Hepatocyte (in vitro differentiated cells): ENCODE measurements at regions not wholly inside any gene's neighbourhood (a gene's known extent, or its start where the extent isn't known, plus 50 kb on each side); places are given as distances from the start of the nearest gene placed in this dataset.

ENCODE experiments used
- DNase-seq: peaks from one replicate; pipeline ENCODE4 v3.0.0-alpha.2; 2016; ENCODE audit warnings: low spot score
- H2AFZ ChIP-seq: fragments of 200-600 bp; sonication (generic); 2 replicates; pipeline ENCODE4 v1.6.0; 2016; ENCODE audit warnings: antibody characterized with exemption, mild to moderate bottlenecking
- H3K27ac ChIP-seq: fragments of 200-600 bp; sonication (generic); 2 replicates; pipeline ENCODE4 v1.5.1; 2016; ENCODE audit warnings: mild to moderate bottlenecking
- H3K27me3 ChIP-seq: fragments of 200-600 bp; sonication (generic); 2 replicates; pipeline ENCODE4 v1.6.1; 2016
- H3K36me3 ChIP-seq: fragments of 200-600 bp; sonication (generic); replicated peaks from 2 replicates; pipeline ENCODE4 v1.5.1; 2016; ENCODE audit warnings: low read depth; ENCODE audit not compliant: insufficient read depth
- H3K4me1 ChIP-seq: fragments of 200-600 bp; sonication (generic); 2 replicates; pipeline ENCODE4 v1.5.1; 2016; ENCODE audit warnings: mild to moderate bottlenecking, moderate library complexity; ENCODE audit not compliant: insufficient read depth
- H3K4me2 ChIP-seq: fragments of 200-600 bp; sonication (generic); 2 replicates; pipeline ENCODE4 v1.6.0; 2016
- H3K4me3 ChIP-seq: fragments of 200-600 bp; sonication (generic); 2 replicates; pipeline ENCODE4 v1.5.1; 2016; ENCODE audit warnings: mild to moderate bottlenecking
- H3K79me2 ChIP-seq: fragments of 200-600 bp; sonication (generic); 2 replicates; pipeline ENCODE4 v1.6.0; 2017; ENCODE audit warnings: mild to moderate bottlenecking
- H3K9me2 ChIP-seq: fragments of 200-600 bp; sonication (generic); replicated peaks from 2 replicates; pipeline ENCODE4 v1.6.0; 2017; ENCODE audit warnings: mild to moderate bottlenecking; ENCODE audit not compliant: insufficient read depth
- H3K9me3 ChIP-seq: fragments of 200-600 bp; sonication (generic); 2 replicates; pipeline ENCODE4 v1.5.1; 2016; ENCODE audit warnings: low read depth, mild to moderate bottlenecking
- H4K20me1 ChIP-seq: fragments of 200-600 bp; sonication (generic); 2 replicates; pipeline ENCODE4 v1.6.0; 2016; ENCODE audit warnings: mild to moderate bottlenecking; ENCODE audit not compliant: insufficient read depth, poor library complexity, severe bottlenecking
- CTCF ChIP-seq: fragments of 200-600 bp; sonication (generic); IDR thresholded peaks from 2 replicates; pipeline ENCODE4 v1.5.1; 2016; ENCODE audit warnings: antibody characterized with exemption, mild to moderate bottlenecking; ENCODE audit not compliant: poor library complexity
- EZH2 ChIP-seq: fragments of 200-600 bp; sonication (generic); IDR thresholded peaks from 2 replicates; pipeline ENCODE4 v1.6.1; 2016; ENCODE audit warnings: antibody characterized with exemption, mild to moderate bottlenecking, borderline replicate concordance
- EZH2phosphoT487 ChIP-seq: fragments of 200-600 bp; sonication (generic); IDR thresholded peaks from one replicate; pipeline ENCODE4 v1.6.1; 2018; ENCODE audit warnings: antibody characterized with exemption, mild to moderate bottlenecking, low read depth, moderate library complexity; ENCODE audit not compliant: unreplicated experiment, severe bottlenecking
- WGBS: methylation state at CpG from one replicate; pipeline ENCODE4 v1.1.6; 2016; ENCODE audit warnings: low lambda C conversion rate; ENCODE audit errors: missing lambda C conversion rate; 5-methylcytosine and 5-hydroxymethylcytosine counted together

- H3K4me2 ChIP-seq = no peak overlapping the region
- DNase-seq = no peak
- no peaks in the 10 kb centered on the region for H3K79me2 ChIP-seq
- H3K36me3 ChIP-seq = no peaks in the 10 kb centered on the region
- no peaks in the 10 kb centered on the region for H3K9me3 ChIP-seq
- H3K27me3 ChIP-seq = no peaks in the 10 kb centered on the region
- WGBS = 81% methylated on average over 5 of the region's 5 CpGs
- TF ChIP-seq CTCF (no peak), EZH2phosphoT487 (no peak)
- no peak overlapping the region for H3K27ac ChIP-seq
- H3K4me3 ChIP-seq = no peak overlapping the region
- no peaks in the 10 kb centered on the region for H4K20me1 ChIP-seq
- H3K4me1 ChIP-seq = no peaks in the 10 kb centered on the region
- H3K9me2 ChIP-seq = no peaks in the 10 kb centered on the region
- no peak overlapping the region for H2AFZ ChIP-seq
Measured at GRCh38 chr1:164186881-164187280, 372.1 kb upstream of the PBX1 start.

GRCh38 chr1:164188497-164188896 is 370.5 kb upstream of the PBX1 start:
- peak; percentile 7 for DNase-seq
- Histone ChIP-seq H3K9me3 (no peaks in the 10 kb centered on the region), H3K36me3 (no peaks in the 10 kb centered on the region), H3K27ac (no peak overlapping the region), H3K4me2 (no peak overlapping the region), H3K4me3 (no peak overlapping the region), H2AFZ (no peak overlapping the region), H3K27me3 (no peaks in the 10 kb centered on the region), H3K9me2 (no peaks in the 10 kb centered on the region), H3K79me2 (no peaks in the 10 kb centered on the region), H3K4me1 (no peaks in the 10 kb centered on the region), H4K20me1 (no peaks in the 10 kb centered on the region)
- TF ChIP-seq EZH2 (no peak), EZH2phosphoT487 (no peak), CTCF (no peak)
- WGBS = 57% methylated on average over 4 of the region's 4 CpGs

GRCh38 chr1:164191191-164191590 is 367.8 kb upstream of the PBX1 start:
- Histone ChIP-seq H3K36me3 (no peaks in the 10 kb centered on the region), H3K9me3 (no peaks in the 10 kb centered on the region), H3K4me1 (no peaks in the 10 kb centered on the region), H3K9me2 (no peaks in the 10 kb centered on the region), H4K20me1 (no peaks in the 10 kb centered on the region), H3K79me2 (no peaks in the 10 kb centered on the region), H3K4me3 (no peak overlapping the region), H3K27ac (no peak overlapping the region), H3K4me2 (no peak overlapping the region), H2AFZ (no peak overlapping the region), H3K27me3 (no peaks in the 10 kb centered on the region)
- DNase-seq = no peak
- TF ChIP-seq EZH2 (no peak), CTCF (no peak), EZH2phosphoT487 (no peak)

- Histone ChIP-seq H3K36me3 (no peaks in the 10 kb centered on the region), H2AFZ (no peak overlapping the region), H3K27me3 (no peaks in the 10 kb centered on the region), H3K4me1 (no peaks in the 10 kb centered on the region), H3K79me2 (no peaks in the 10 kb centered on the region), H3K27ac (no peak overlapping the region), H3K9me3 (no peaks in the 10 kb centered on the region), H4K20me1 (no peaks in the 10 kb centered on the region), H3K4me2 (no peak overlapping the region), H3K4me3 (no peak overlapping the region), H3K9me2 (no peaks in the 10 kb centered on the region)
- DNase-seq = no peak
- TF ChIP-seq CTCF (no peak), EZH2 (no peak), EZH2phosphoT487 (no peak)
- 94% methylated on average over 3 of the region's 3 CpGs for WGBS
Measured at GRCh38 chr1:164210211-164210739, 348.7 kb upstream of the PBX1 start.
